Natural killer cell treated with Interleukin-12 subunit alpha and Interleukin-12 subunit beta and Interleukin-15 and Interleukin-18, amount 100 ng/mL, for 72 hours (primary cell): ENCODE measurements at regions not wholly inside any gene's neighbourhood (a gene's known extent, or its start where the extent isn't known, plus 50 kb on each side); places are given as distances from the start of the nearest gene placed in this dataset.

Experiments
- ATAC-seq, 2 donors: fragments of 150-1000 bp; cut with Tn5 transposase in 1 of 2; sonication (Bioruptor Pico), chemical (Tn5 transposase) in 1 of 2; 2 replicates each; pipeline ENCODE4 v1.10.0; 2021
- DNase-seq: peaks from one replicate; pipeline ENCODE4 v3.0.0; 2022; ENCODE audit warnings: low spot score
- H3K27ac Mint-ChIP-seq, 2 donors: 1 replicate in 1 of 2; 2 replicates in 1 of 2; pipeline ENCODE4 v1.8.0; 2022; ENCODE audit warnings: mixed read lengths in 2 of 2, mild to moderate bottlenecking in 1 of 2, moderate library complexity in 1 of 2
- H3K27me3 Mint-ChIP-seq, 2 donors: 1 replicate in 1 of 2; 2 replicates in 1 of 2; pipeline ENCODE4 v1.8.0; 2022; ENCODE audit warnings: mixed read lengths in 2 of 2
- H3K36me3 Mint-ChIP-seq: one replicate; pipeline ENCODE4 v1.8.0; 2022; ENCODE audit warnings: mixed read lengths
- H3K4me1 Mint-ChIP-seq, 2 donors: 1 replicate in 1 of 2; 2 replicates in 1 of 2; pipeline ENCODE4 v1.8.0; 2022; ENCODE audit warnings: low read depth in 2 of 2, mixed read lengths in 2 of 2, mild to moderate bottlenecking in 1 of 2
- H3K4me3 Mint-ChIP-seq: one replicate; pipeline ENCODE4 v1.8.0; 2022; ENCODE audit warnings: mixed read lengths
- H3K9me3 Mint-ChIP-seq: 2 replicates; pipeline ENCODE4 v1.8.0; 2022; ENCODE audit warnings: mixed read lengths

DNA sequence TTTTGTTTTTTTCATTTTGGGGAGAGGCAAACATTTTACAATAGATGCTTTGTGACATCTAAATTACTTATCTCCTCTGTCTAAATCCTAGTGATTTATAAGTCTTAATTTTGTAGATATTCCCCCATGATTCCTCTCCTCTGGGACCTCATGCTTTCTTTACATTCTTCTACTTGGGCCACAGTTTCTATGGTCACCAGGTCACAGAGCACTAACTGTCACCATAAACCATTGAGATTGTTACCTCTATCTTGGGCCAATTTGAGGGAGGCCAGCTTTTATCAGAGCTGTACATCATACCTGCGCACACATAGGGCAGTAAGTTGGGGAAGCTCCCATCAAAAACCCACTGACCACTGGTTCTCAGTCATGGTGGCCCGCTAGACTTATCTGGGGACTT, 582.1 kb upstream of the SALL1 start:
- Mint-ChIP-seq H3K36me3 (no peaks in the 10 kb centered on the region), H3K4me3 (no peak overlapping the region), H3K4me1 (no peaks in the 10 kb centered on the region), H3K27me3 (no peaks in the 10 kb centered on the region), H3K9me3 (peaks cover 6% of the 10 kb centered on the region), H3K27ac (no peak overlapping the region)
- no peak for DNase-seq
- ATAC-seq: no peak

DNA sequence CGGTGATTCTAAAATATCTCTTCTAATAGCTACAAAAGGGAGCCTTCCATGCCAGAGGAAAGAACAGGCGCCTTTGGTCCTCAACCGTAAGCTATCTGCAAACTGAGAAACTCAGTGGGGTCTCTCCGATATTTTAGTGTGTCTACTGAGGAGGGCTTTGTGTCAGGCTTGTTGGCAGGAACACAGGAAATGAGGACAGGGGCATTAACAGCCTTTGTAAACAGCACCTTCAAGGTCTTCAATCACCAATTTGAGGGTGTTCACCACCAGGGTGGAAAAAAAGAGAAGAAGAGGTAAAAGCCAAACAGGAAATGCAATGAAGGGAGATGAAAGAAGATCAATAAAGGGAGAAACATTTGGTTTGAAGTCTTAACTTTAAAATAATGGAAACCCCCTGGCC, 580.1 kb upstream of the SALL1 start:
- no peak overlapping the region for H3K4me3 Mint-ChIP-seq
- no peaks in the 10 kb centered on the region for H3K27me3 Mint-ChIP-seq
- no peaks in the 10 kb centered on the region for H3K4me1 Mint-ChIP-seq
- peaks cover 6% of the 10 kb centered on the region for H3K9me3 Mint-ChIP-seq
- no peaks in the 10 kb centered on the region for H3K36me3 Mint-ChIP-seq
- ATAC-seq: no peak
- no peak overlapping the region for H3K27ac Mint-ChIP-seq
- no peak for DNase-seq

DNA sequence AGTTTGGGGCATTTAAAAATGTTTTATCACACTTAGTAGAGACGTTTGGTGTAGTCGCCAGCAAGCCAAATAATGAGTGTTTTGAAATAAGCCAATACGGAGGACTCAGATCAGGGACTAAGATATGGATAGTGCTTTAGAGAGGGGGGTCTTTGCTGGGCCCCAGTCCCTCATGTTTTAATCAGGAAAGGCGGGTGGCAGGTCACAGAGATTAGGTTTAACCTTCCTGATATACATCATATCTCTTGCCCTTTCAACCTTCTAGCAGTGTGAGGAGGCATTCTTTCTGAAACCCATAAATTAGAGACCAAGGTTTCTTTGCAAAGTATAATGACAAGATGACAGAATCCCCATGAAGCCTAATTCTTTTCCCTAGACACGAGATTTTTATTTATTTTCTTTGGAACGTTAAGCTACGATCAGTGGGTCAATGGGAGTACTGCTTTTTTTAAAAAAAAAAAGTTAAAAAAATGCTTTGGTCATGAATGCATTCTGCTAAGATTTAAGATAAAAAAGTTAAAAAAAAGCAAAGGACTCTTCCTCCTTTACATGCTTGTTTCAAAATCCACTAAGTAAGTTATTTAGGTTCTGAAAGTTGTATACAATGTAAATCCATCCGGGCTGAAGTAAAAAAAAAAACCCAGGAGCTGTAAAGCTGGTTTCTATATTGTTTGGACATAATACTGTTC, 572.1 kb upstream of the SALL1 start:
- no peaks in the 10 kb centered on the region for H3K4me1 Mint-ChIP-seq
- no peak for DNase-seq
- H3K27ac Mint-ChIP-seq: no peak overlapping the region
- no peak for ATAC-seq
- H3K36me3 Mint-ChIP-seq: no peaks in the 10 kb centered on the region
- H3K9me3 Mint-ChIP-seq: no peaks in the 10 kb centered on the region
- no peaks in the 10 kb centered on the region for H3K27me3 Mint-ChIP-seq
- no peak overlapping the region for H3K4me3 Mint-ChIP-seq

DNA sequence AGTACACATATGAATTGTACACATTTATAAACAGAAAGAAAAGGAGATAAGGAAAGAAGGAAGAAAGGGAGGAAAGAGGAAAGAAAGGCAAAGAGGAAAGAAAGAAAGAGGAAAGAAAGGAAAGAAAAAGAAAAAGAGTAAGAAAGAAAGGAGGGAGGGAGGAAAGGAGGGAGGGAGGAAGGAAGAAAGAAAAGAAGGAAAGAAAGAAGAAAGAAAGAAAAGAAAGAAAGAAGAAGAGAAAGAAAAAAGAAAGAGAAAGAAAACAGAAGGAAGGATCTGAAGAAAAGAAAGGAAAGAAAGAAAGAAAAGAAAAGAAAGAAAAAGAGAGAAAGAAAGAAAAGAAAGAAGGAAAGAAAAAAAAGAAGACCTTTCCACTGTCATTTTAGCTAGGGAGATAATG, 571.4 kb upstream of the SALL1 start:
- DNase-seq: no peak
- Mint-ChIP-seq H3K27ac (no peak overlapping the region), H3K9me3 (peaks cover 1% of the 10 kb centered on the region), H3K4me3 (no peak overlapping the region), H3K4me1 (no peaks in the 10 kb centered on the region), H3K27me3 (no peaks in the 10 kb centered on the region), H3K36me3 (no peaks in the 10 kb centered on the region)
- no peak for ATAC-seq

DNA sequence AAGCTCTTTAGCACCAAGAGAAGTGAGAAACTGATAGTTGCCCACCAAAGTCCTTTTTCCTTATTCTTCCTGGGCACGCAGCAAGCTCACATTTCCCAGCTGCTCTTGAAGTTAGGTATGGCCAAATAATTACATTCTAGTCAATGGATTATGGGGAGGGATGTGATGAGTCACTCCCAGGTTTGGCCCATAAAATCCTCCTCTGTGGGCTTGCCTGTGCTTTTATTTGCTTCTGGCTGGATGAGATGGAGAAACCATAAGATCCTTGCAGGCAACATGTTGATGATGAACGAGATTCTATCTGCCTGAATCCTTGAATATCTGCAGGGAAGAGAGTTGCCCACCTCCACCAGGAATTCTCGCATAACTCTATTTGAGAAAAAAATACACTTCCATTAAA, 568.3 kb upstream of the SALL1 start:
- Mint-ChIP-seq H3K9me3 (peaks cover 10% of the 10 kb centered on the region), H3K27me3 (no peaks in the 10 kb centered on the region), H3K27ac (no peak overlapping the region), H3K4me3 (no peak overlapping the region), H3K36me3 (no peaks in the 10 kb centered on the region), H3K4me1 (no peaks in the 10 kb centered on the region)
- ATAC-seq (no peak), DNase-seq (no peak)

DNA sequence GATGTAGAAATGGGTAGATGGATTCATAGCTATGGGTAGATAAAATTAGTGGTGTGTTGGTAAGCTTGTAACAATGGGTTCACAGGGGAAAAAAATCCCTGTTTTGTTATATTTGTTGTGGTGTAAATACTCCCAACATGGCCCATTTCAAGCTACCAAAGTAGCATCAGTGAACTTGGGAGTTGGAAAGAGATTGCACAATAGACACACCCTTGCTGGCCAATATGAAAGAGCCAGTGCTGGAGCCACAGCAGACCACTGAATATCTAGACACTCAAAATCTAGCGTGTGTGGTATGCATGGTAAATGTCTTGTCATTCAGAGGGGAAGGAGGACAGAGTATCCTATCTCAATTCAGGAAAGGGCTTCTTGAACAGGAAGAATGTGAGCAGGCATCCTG, 565.1 kb upstream of the SALL1 start:
- Mint-ChIP-seq H3K9me3 (peaks cover 15% of the 10 kb centered on the region), H3K4me3 (no peak overlapping the region), H3K27me3 (no peaks in the 10 kb centered on the region), H3K36me3 (no peaks in the 10 kb centered on the region), H3K27ac (no peak overlapping the region), H3K4me1 (no peaks in the 10 kb centered on the region)
- DNase-seq: no peak
- no peak for ATAC-seq

DNA sequence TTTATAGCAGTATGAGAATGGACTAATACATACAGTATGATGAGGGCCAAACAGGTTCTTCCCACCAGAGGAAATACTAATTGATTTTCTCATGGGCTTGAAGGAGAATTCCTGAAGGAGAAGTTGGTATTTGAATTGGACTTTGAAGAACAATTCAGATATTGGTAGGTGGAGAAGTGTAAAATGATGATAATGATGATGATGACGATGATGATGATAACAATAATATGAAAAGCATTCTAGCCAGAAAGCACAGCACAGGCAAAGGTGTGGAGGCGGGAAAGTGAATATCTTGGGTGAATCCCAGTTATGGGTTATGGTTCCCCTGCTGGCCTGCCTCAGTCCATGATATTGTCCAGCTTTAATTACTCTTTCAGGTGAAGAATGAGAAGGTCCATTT, 562.4 kb upstream of the SALL1 start:
- no peaks in the 10 kb centered on the region for H3K4me1 Mint-ChIP-seq
- H3K9me3 Mint-ChIP-seq: peaks cover 17% of the 10 kb centered on the region
- no peak overlapping the region for H3K4me3 Mint-ChIP-seq
- H3K27ac Mint-ChIP-seq: no peak overlapping the region
- DNase-seq (no peak), ATAC-seq (no peak)
- H3K27me3 Mint-ChIP-seq: no peaks in the 10 kb centered on the region
- H3K36me3 Mint-ChIP-seq: no peaks in the 10 kb centered on the region

DNA sequence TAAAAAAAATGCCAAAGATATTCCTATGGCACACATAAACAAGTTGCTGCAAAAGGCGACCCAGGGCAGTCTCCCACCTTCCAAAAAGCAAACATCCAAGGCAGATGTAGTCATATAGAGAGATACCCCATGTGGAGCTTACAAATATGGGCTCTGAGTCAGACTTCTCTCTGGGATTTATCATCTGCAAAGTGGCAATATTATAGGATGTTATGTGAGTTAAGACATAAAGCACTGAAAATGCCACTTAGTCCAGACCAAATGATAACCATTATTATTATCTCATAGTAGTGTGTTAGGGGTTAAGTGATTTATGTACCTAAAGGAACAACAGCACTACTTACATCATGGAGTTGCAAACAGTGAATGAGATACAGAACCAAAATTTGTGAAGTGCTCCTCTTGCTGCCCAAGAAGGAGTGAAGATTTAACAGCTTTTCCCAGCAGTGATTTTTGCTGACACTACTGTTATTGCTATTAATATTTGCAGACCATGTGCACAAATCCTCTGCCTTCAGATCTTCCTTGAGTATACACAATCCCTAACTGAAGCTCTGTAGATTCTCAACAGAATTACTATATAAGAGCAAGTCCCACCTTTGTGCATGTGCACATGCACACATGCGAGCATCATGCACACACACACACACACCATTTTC, 560.0 kb upstream of the SALL1 start:
- no peak overlapping the region for H3K27ac Mint-ChIP-seq
- H3K36me3 Mint-ChIP-seq: peaks cover 6% of the 10 kb centered on the region
- H3K9me3 Mint-ChIP-seq: peaks cover 14% of the 10 kb centered on the region
- H3K4me3 Mint-ChIP-seq: no peak overlapping the region
- no peaks in the 10 kb centered on the region for H3K4me1 Mint-ChIP-seq
- H3K27me3 Mint-ChIP-seq: no peaks in the 10 kb centered on the region
- ATAC-seq (no peak), DNase-seq (no peak)

DNA sequence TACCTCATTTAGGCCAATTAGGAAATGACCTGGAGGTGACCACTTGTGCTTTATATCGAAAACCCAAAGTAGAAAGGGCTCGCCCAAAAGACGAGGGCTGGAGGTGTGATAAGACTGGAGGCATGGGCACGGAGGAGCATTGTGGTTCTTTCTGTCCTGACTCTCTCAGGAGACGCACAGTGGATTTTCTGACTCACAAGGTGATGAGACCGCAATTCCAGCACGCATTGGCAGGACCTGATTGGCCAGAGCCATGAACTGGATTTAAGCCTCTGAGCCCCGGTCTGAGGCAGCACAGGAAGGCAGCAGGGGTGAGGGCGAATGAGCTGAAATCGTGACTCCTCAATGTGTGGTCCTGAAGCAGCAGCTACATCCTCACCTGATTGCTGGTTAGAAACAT, 559.1 kb upstream of the SALL1 start:
- Mint-ChIP-seq H3K4me3 (no peak overlapping the region), H3K27ac (no peak overlapping the region), H3K4me1 (no peaks in the 10 kb centered on the region), H3K27me3 (no peaks in the 10 kb centered on the region), H3K9me3 (peaks cover 12% of the 10 kb centered on the region), H3K36me3 (peaks cover 6% of the 10 kb centered on the region)
- ATAC-seq (no peak), DNase-seq (no peak)

DNA sequence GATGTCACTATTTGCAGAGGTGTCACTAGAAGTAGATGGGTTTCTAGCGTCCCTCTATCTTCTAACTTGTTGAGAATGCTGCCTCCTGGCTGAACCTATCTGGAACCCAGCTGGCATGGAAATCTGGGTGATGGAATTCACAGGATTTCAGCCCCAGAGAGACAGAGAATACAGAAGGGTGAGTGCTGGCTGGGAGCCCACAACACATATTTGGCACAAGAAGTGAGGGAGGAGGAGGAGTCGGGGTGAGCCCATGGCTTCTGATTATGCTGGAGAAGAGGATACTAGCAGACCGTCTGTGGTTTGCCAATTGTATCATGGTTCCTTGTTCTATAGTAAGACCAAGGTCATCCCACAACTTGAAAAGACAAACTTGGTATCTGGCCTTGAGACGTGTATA, 557.8 kb upstream of the SALL1 start:
- peaks cover 16% of the 10 kb centered on the region for H3K9me3 Mint-ChIP-seq

DNA sequence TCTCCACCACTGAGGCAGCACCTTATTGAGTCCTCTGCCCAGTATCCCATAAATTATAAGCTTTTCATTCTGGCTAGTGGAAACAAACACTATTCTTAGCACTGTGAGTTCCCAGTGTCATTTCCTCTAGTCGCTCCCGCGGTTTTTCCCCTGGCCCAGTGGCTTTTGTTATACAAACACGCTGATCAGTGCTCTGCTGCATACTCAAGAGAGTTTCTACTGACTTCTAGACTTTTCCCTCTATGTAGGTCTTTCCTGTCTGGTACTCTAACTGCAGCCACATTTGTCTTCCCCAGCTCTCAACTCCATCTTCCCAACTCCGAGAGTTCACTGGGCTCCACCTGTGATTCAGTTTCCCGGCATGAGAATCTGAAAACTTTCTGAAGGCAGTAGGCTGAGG, 556.6 kb upstream of the SALL1 start:
- Mint-ChIP-seq H3K9me3 (peaks cover 14% of the 10 kb centered on the region), H3K36me3 (peaks cover 16% of the 10 kb centered on the region), H3K27me3 (no peaks in the 10 kb centered on the region), H3K4me3 (no peak overlapping the region), H3K27ac (no peak overlapping the region), H3K4me1 (no peaks in the 10 kb centered on the region)
- no peak for DNase-seq
- ATAC-seq: no peak

More for the DNA sequence above, 557.8 kb upstream of the SALL1 start:
- ATAC-seq: no peak
- Mint-ChIP-seq H3K36me3 (peaks cover 12% of the 10 kb centered on the region), H3K27ac (no peak overlapping the region), H3K27me3 (no peaks in the 10 kb centered on the region), H3K4me3 (no peak overlapping the region), H3K4me1 (no peaks in the 10 kb centered on the region)
- DNase-seq: no peak

DNA sequence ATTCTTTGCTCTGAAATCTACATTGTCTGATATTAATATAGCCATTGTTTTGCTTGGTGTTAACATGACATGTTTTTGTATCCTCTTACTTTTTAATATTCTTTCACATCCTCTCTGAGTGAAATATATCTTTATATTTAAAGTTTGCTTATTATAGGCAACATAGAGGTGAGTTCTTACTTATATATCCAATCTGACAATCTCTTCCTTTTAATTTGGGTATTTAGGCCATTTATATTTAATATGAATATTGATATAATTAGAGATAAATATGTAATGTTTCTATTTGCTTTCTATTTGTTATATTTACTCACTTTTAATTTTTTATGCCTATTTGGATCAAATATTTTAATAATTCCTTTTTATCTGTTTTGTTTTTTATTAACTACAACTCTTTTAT, 554.1 kb upstream of the SALL1 start:
- ATAC-seq: no peak
- no peak overlapping the region for H3K27ac Mint-ChIP-seq
- H3K36me3 Mint-ChIP-seq: peaks cover 16% of the 10 kb centered on the region
- no peaks in the 10 kb centered on the region for H3K27me3 Mint-ChIP-seq
- no peak for DNase-seq
- H3K4me1 Mint-ChIP-seq: no peaks in the 10 kb centered on the region
- peaks cover 17% of the 10 kb centered on the region for H3K9me3 Mint-ChIP-seq
- H3K4me3 Mint-ChIP-seq: no peak overlapping the region

DNA sequence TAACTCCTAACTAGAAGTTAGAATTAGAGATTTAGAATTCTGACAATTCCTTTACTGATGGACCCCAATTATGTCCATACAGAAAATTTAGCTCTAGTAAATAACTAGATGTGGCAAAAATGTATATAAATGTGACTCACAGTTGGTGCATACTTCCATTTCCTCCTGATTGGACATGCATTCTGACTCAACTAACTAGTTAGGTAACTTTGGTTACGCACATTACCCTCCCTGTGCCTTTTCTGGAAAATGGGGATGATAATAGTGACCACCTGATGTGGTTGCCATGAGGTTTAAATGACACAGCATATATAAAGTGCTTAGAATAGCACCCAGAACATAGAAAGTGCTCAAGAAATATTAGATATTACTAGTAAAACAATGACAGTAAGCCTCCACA, 550.0 kb upstream of the SALL1 start:
- Mint-ChIP-seq H3K4me1 (no peaks in the 10 kb centered on the region), H3K4me3 (no peak overlapping the region), H3K36me3 (peaks cover 10% of the 10 kb centered on the region), H3K27me3 (no peaks in the 10 kb centered on the region), H3K27ac (no peak overlapping the region), H3K9me3 (peaks cover 20% of the 10 kb centered on the region)
- ATAC-seq (no peak), DNase-seq (no peak)

DNA sequence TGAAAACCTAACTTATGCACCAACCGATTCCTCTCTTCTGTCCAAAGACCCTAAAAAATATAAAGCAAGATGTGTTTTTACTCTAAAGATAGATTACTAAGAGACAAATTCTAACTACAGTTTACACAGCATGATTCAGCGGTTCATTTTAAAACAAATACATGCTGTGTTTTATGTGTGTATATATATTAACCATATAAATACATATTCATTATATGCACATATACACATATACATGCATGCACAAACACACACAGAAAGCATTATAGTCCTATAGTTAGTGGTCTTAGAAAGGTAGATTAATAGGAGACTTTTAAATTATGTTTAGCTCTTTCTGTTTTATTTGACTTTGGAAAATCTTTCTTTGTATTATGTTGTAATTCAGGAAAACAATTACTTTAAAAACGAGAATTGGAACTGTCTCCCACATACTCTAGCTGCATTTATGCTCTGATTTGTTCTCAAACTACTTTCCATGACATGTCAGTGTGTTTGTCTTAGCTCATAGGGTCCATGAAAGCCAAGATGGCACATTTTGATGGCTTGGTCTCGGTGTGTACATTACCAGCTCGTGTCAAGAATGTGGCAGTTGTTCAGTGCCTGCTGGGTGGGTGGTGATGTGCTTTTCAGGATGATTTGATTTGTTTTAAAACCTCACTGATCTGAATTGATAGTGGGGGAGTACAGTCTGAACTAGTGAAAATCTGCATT, 548.8 kb upstream of the SALL1 start:
- no peak for ATAC-seq
- Mint-ChIP-seq H3K4me3 (no peak overlapping the region), H3K27ac (no peak overlapping the region), H3K4me1 (no peaks in the 10 kb centered on the region), H3K9me3 (peaks cover 20% of the 10 kb centered on the region), H3K36me3 (peaks cover 8% of the 10 kb centered on the region), H3K27me3 (no peaks in the 10 kb centered on the region)
- DNase-seq: no peak
